Limb (tissue), 2 donors: ENCODE measurements at regions not wholly inside any gene's neighbourhood (a gene's known extent, or its start where the extent isn't known, plus 50 kb on each side); places are given as distances from the start of the nearest gene placed in this dataset.

Experiments
- DNase-seq, 2 donors: peaks; one replicate each; pipeline ENCODE4 v3.0.0-alpha.2; 2016; ENCODE audit errors: extremely low spot score in 2 of 2

DNA sequence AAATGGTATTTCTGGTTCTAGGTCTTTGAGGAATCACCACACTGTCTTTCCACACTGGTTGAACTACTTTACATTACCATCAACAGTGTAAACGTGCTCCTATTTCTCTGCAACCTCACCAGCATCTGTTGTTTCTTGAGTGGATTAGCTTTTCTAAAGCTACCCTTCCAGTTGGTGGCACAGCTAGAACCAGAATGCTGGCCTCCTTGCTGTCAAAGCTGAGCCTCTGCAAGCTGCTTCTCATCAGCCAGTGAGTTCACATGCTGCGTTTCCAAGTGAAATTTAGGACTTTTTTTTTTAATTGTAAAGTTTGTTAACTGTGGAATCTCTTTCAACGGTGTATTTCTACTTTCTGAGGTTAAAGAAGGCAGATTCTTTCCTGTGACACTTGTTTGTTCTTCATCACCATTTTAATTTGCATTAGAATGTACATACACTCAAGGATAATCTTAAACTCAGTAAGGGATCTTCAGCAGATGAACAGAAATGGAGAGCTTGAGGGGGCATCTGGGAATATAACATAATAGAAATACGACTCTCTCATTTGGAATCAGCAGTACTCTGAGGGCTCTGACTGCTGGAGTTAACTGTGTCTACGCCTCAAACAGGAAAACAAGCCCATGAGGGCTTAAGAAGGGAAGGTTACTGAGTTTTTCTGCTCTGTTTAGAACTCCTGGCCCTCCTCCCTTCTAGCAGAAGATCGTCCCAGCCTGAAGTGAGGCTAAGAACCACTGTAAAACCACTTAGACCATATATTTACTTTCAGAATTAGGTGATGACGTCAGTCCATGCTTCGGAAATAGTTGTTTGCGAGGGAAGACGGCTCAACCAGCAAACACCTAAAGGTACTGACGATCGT, 148.4 kb upstream of the FAM20A start:
- DNase-seq = peak in 1 of 2 donors; percentile 24

DNA sequence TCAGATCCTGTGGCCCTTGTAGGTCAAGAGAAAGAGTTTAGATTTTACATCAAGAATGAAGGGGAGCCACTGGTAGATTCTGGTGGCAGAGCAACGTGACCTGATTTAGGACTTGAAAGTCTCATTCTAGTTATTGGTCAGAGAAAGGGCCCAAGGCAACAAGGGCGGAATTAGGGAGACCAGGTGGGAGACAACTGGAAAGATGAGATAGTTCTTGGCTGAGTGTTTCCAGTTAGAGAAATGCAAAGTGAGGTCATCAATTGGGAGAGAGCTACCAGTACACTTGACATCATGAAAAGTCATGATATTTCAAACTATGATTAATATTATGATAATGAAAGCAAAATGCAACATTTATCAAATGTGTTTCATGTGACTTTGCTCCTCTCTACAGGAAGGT, 147.2 kb upstream of the FAM20A start:
- DNase-seq = no peak

DNA sequence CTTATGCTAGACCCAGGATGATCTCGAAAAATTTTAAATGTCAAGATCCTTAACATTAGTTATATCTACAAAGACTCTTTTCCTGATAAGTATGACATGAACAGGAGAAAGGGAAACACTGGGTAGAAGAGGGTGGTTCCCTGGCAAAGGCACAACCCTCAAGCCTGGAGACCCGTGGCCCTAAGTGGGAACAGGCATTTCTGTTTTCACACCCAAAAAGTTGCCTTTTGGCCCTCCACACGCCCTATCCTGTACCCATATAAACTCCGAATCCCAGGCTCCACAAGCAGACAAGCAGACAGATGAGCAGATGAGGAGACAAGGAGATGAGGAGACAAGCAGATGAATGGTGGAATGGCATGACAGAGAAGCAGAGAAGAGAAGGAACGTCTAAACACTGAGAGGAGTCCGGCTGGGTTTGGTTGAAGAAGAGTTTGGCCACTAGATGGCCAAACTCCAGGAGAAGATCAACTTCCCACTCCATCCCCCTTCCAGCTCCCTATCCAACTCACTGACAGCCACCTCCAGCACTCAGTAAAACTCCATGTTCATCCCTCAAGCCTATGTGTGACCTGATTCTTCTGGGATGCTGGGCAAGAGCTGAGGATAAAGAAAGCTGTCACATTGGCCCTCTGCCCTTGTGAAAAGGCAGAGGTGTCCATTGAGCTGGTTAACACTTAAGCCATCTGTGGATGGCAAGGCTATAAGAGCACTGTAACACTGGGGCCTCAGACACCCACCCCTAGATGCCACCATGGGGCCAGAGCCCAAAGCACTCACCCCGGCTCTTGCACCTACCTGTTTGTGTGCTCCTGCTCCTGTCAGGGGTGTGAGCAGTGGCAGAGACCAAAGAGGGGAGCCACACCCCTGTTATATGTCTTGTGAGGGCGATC, 139.6 kb upstream of the FAM20A start:
- no peak for DNase-seq

DNA sequence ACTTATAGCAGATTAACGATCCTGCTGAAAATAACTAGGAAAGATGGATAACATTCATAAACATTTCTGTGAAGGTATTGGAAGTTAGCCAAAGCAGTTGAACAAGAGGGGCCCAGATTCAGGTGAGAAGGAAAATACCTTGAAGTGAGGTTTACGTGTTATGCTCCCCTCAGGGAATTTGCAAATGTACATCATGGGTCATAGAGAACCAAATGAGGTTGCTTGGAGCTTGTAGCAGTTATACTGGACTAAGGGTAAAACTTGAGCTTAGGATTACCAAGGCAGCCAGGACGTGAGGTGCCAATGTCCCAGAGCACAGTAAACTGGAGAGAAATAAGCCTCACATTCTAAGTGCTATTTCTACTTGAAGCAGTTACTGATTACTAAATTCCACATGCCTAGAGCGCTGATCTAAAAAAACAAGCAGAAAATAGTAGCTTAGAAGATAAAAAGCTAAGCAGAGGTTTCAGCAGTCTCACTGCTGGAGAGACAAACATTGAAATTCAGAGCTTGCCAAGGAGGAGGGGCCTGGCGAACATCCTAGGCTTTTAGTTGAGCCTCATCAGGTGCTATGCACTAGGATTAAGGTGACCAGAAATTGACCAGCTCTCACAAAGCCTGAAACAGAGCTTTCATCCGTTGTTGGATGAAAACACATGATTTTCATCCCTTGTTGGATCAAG, 136.7 kb upstream of the FAM20A start:
- no peak for DNase-seq

DNA sequence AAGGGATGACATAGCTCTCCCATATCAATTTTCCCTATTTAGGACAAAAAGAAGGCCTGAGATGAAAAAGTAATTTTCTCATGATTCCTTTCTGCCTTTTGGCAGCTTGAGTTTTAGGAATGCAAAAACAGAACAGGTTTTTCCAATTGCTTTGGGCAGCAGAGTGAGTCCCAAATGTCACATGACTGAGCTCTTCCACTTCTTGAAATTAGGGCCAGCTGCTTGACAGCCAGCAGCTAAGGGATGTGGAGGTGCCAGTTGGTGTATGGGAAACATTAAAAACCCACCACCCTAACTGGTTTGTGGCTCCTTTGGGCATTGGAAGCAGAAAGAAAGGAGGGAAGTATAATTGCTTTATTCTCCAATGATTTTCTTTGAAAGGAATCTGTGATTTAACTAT, 133.8 kb upstream of the FAM20A start:
- DNase-seq = peak in 1 of 2 donors; percentile 43

DNA sequence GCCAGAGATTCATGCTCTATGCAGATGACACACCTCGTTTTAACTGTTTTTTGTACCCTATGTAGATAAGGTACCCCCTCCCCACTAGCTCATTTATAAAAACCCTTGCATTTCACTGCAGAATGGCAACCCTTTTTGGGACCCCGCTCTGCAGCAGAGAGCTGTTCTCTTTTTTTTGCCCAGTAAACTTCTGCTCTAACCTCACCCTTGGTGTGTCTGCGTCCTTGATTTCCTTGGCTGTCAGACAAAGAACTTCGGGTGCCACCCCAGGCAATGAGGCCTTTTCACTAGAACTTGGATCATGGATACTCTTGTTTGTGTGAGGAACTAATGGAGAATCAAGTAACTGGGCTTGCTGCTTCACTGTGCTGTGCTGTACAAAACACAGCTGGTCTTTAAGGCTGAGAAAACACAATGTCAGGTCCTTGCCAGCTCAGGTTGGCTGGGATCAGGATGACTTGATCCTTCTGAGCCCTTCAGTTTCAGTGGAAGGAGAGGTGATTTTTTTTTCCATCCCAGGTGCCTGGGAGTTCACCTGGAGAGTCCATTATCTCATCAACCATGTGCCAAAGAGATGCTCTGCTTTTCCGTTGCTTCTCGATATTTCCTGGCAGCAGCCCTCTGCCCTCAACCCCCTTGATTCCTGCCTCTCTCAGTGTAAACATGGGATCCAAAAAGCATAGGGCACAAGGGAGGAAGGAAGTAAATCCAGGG, 133.2 kb upstream of the FAM20A start:
- DNase-seq = no peak

DNA sequence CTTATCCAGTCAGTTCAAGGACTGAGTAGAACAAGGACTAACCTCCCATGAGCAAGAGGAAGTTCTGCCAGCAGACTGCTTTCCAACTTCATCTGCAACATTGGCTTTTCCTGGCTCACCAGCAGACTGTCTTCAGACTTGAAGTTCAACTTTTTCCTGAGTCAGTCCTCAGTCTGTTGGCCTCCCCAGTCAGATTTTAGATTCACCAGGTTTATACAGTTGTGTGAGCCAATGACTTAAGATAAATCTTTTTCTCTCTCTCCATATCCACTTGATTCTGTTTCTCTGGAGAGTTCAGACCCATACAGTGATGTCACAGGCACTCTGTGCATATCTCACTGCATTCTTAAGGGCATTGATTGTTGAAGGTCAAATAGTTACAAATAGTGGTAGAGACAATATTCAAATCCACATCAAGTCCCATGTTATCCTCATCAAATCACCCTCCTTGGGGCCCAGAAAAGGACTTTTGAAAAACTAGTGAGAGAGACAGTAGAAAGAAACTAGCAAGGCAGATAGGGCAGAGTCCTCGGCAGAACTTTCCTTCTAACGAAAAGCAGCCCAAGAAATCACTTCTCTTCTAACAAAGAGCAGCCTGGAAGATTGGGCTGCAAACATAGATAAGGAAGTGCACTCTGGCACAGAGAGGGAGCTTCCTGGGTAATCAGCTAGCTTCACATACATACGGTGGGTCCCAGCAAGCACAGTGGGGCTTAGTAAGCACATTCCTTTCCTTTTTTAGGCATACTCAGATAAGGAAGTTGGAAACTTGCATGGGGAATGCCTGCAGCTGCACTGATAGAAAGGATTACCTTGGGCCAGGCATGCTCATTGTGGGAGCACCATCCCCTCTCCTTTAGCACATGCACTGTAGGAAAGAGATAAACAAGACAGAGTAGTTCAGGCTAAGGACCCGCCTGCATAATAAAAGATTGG, 132.3 kb upstream of the FAM20A start:
- DNase-seq = no peak

DNA sequence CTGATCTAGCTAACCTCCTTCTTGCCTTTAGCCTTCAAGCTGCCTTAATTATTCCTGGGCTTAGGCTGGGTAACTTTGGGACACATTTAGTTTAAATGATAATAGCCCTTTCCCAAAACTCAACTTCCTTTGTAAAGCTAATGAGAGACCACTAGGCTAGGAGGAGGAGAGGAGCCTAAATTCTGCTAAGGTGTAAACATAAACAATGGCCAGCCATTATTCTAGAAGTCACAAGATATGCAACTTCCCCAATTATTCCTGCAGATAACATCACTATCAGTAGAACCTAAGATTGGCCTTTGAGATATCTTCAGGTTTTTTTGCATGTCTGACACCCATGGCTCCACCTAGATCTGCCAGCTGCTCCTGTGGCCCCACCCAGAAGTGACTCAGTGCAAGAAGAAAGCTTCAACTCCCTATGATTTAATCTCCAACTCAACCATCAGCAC, 131.2 kb upstream of the FAM20A start:
- DNase-seq = no peak

DNA sequence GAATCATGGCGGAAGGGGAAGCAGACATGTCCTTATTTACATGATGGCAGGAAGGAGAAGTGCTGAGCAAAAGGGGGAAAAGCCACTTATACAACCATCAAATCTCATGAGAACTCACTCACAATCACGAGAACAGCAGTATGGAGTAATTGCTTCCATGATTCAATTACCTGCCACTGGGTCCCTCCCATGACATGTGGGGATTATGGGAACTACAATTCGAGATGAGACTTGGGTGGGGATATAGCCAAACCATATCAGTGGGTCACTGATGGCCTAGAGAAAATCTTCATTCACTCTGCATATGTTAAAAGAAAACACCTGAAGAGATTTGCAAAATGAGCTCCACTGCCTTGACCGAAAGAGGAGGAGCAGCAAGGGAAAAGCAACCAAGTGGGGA, 130.3 kb upstream of the FAM20A start:
- no peak for DNase-seq

DNA sequence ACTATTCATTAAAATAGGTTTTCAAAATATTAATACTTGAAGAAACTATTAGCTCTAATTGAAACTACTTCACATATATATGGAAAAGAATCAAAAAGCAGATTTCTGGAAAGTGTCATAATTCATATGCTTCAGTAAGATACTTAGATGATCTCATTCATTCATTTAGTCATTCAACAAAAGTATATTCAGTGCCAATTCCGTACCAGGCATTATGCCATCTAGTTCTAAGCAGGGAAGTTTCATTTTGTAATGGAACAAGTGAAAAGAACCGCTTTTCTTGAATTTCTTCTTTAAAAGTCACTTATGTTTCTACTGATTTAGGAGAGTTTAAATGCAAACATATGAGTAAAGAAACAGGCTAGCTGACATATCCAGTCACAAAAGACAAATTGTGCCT, 118.3 kb upstream of the FAM20A start:
- no peak for DNase-seq

DNA sequence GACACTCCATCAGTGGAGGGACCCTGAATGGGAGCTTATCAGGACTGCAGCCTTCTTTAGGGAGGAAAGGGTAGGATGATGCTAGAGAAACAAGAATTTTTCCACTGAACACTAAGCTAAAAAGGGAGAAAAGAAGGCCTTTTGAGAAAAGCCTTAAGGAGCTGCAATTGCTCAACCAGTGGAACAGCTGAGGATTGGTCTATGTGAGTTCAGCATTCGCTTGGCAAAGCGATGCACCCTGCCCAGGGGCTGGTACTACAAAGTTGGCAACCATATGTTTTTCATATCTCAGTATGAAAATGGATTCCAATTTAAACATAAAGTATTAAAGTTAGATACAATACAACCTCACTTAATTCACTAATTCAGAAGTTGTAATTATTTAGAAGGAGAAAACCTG, 117.8 kb upstream of the FAM20A start:
- DNase-seq = no peak

DNA sequence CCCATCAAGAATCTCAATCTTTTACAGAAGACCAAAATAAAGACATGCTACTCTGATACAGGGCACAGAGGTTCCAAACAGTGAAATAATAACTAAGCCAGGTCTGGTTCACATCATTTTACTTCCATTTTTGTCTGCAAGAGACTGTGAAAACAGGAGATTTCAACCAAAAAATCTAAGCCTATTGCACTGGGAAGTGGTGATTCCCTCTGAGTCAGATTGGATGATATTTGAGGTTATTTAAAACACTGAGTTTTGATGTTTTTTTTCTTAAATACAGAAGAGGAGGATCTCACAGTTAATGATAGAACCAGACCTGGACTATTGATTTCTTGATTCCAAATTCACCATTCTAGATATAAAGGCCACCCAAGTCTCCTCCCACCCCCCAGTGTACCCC, 117.3 kb upstream of the FAM20A start:
- no peak for DNase-seq

DNA sequence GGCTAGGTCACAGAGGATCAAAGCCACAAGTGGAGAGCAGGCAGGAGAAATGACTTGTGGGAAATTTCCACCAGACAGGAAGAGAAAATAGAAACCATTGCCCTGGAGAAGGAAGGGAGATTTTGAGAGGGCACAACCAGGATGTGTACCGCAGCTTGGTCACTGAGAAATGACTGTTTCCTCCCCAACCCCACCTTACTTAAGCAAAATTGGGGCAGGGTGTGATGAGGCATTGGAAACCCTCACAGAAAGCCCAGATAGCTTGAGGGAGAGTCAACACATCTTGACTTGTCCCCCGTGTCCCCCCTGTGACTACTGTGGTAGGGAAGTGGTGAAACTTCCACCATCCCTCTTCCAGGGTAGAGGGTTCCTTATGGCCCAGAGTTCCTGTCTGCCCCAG, 113.5 kb upstream of the FAM20A start:
- DNase-seq = no peak

DNA sequence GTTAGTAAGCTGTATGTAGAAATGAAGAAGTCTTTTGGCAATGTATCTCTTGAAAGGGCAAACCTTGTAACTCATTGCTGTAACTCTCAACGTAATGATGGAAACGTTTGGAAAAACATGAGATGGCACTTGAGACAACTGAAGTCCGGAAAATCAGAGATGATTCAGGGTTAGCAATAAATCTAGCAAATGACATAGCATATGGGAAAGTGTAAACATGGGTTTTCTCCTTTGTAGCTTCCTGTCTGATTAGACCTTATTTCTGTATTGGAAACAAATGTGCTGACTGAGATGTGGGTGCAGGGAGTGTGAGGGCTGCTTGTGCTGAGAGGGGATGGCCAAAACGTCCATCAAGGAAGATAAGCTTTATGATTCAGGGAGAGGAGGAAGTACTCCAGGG, 110.7 kb upstream of the FAM20A start:
- no peak for DNase-seq

DNA sequence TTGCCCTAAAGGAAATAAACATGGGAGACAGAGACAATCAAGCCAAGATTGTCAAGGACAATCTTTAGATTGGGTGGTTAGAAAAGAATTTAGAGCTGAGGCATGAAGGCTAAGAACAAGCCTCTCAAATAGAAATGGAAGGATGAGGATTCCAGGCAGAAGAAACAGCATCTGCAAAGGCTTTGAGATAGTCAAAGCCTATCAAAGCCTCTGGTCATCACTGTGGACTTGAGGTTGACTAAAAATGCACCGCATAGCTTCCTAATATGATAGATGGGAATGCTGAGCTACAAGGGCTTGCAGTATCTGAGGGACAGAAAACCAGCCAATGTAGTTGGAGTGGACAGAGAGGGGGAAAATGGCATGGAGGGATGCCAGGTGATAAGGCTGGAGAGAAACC, 109.8 kb upstream of the FAM20A start:
- no peak for DNase-seq

DNA sequence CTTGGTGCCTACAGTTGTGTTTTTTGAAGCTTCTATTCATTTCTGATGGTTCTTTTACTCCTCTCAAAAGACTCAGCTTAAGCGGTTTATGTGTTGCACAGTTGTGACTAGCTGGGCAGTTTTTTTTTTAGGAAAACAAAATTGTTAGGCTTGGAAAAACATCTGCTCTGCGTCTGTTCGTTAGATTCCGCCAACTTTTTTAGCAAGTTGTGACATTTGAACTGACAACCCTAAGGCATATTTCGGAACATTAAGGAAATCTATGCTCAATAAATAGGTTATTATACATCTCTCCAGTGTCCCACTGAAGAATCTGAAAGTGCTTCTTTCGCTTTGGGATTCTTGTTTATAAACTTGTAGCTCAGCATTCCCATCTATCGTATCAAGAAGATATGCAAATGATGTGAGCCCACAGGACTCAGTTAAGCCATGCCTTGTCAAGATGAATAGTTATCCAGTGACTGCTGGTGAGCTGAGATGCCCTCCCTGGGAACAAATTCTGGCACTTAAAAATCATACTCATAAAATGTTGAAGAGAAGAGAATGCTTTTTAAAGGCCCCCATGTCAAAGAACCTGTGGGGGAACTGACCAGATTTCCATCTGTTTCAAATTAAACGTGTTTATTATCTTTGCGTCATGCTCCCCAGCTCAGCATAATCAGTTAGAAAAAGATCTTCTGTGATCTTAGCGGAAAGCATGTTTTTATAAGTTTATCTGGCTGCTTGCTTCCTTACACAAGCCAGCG, 109.0 kb upstream of the FAM20A start:
- peak in 1 of 2 donors; percentile 59 for DNase-seq

DNA sequence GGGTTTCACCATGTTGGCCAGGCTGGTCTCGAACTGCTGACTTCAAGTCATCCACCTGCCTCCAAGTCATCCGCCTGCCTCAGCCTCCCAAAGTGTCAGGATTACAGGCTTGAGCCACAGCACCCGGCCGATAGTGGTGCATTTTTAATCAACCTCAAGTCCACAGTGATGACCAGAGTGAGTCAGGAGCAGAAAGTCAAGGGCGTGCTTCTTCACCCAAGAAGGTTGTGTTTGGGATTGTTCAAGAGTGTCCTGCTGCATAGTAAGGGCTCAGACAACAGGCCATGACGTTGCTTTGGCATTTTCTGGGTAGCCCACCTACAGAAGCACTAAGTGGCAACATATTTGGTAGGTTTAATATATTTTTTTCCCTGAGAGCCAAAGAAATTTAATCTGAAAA, 108.3 kb upstream of the FAM20A start:
- no peak for DNase-seq

DNA sequence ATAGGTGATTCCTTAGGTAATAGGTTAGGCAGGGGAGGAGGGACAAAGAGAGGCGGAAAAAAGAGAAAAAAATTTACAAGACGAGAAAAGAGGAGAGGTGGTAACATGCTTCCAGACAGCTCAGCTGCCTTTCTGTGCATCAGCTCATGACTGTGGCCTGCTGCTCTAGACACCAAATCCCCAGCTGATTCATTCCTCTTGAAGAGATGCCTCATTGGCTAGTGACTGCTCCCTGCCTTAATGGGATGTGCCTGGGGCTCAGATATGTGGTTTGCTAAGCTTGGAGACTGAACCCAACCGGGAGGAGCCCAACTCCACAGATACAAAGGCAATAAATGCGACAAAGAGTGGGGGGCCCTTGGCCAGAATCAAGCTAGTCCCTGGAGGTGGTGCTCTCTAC, 105.9 kb upstream of the FAM20A start:
- no peak for DNase-seq

DNA sequence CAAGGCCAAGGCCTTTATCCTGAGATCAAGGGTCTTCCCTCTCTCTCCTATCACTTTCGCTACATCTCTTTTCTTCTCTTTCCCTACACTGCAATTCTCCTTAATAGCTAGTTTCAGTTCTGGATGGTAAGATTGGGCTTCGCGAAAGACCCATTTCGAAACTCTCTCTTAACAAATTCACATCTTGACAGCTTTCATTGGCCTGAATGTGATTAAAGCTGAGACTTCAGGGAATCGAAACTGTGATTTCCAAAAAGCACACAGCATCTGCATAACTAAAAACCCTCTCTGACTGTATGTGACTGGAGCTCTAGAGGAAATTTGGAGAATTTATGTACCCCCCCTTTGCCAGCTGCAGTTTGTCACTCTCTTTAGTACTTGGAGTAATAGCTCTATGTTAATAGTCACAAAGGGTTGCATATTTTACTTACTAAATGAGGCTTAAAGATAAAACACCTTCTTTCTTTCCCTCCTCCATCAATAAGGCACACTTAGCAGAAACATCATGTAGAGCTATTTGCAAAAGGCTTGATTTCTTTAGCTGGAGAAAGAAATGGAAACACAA, 105.3 kb upstream of the FAM20A start:
- DNase-seq = no peak
